Endothelial cell of umbilical vein (primary cell): ENCODE measurements at regions not wholly inside any gene's neighbourhood (a gene's known extent, or its start where the extent isn't known, plus 50 kb on each side); places are given as distances from the start of the nearest gene placed in this dataset.

Source experiments
- BruUV-seq: library from RNA; stranded (reverse); fragments of 400-500 nt; replicated peaks from 2 replicates; lab custom pipeline; 2021; lab: Mats Ljungman, UMichigan
- CTCF ChIA-PET: fragments of 300-600, 350-600 bp; sonication (Branson Sonifier 250); formaldehyde crosslinking; loops from one replicate; lab custom pipeline; 2021; ENCODE audit warnings: antibody characterized with exemption, inconsistent platforms; lab: Charles Lee
- POLR2A ChIA-PET: fragments of 300-600, 350-600 bp; sonication (Branson Sonifier 250); formaldehyde crosslinking; loops from one replicate; lab custom pipeline; 2021; ENCODE audit warnings: antibody characterized with exemption, inconsistent platforms; lab: Charles Lee
- DNase-seq: peaks from one replicate; pipeline ENCODE4 v3.0.0-alpha.2; 2011; ENCODE audit warnings: low read depth, low spot score
- FAIRE-seq: peaks from 2 replicates; lab custom pipeline; 2011; peaks lifted over from hg19 to GRCh38; lab: Jason Lieb, UNC
- H2AFZ ChIP-seq: 2 replicates; pipeline ENCODE4 v1.6.0; 2012; ENCODE audit warnings: low read depth, low read length, control low read depth, inconsistent platforms
- H3K27ac ChIP-seq: 2 replicates; pipeline ENCODE4 v1.5.1; 2011; ENCODE audit warnings: low read depth, mild to moderate bottlenecking, control low read depth, low read length, moderate library complexity; ENCODE audit not compliant: insufficient read depth
- H3K27me3 ChIP-seq, 2 experiments: 2 replicates each; pipeline versions ENCODE4 v1.6.0 to v1.6.1; 2011; ENCODE audit warnings: low read length in 2 of 2, mixed read lengths in 1 of 2; ENCODE audit not compliant: control insufficient read depth in 2 of 2, insufficient read depth in 2 of 2
- H3K36me3 ChIP-seq, 2 experiments: 2 replicates in 1 of 2; 3 replicates in 1 of 2; pipeline ENCODE4 v1.5.1; 2011; ENCODE audit warnings: low read length in 2 of 2, mild to moderate bottlenecking in 1 of 2, moderate library complexity in 1 of 2; ENCODE audit not compliant: control insufficient read depth in 2 of 2, insufficient read depth in 2 of 2; ENCODE audit errors: extremely low read depth in 1 of 2
- H3K4me1 ChIP-seq: 3 replicates; pipeline ENCODE4 v1.5.1; 2011; ENCODE audit warnings: mild to moderate bottlenecking, low read length; ENCODE audit not compliant: control insufficient read depth, insufficient read depth; ENCODE audit errors: extremely low read depth
- H3K4me2 ChIP-seq: 2 replicates; pipeline ENCODE4 v1.6.1; 2011; ENCODE audit warnings: low read length, control low read depth, mixed read lengths; ENCODE audit not compliant: insufficient read depth
- H3K4me3 ChIP-seq, 3 experiments: fragments of 200-600 bp in 1 of 3; sonication (generic), shearing (Covaris generic) in 1 of 3; replicated peaks in 1 of 3; 2 replicates each; pipeline ENCODE4 v1.5.1; 2011 to 2016; ENCODE audit warnings: control low read depth in 3 of 3, low read length in 3 of 3, mild to moderate bottlenecking in 2 of 3, inconsistent platforms in 1 of 3, low read depth in 1 of 3, moderate library complexity in 1 of 3; ENCODE audit not compliant: insufficient read depth in 1 of 3
- H3K79me2 ChIP-seq: 2 replicates; pipeline ENCODE4 v1.6.0; 2012; ENCODE audit warnings: low read length, inconsistent platforms; ENCODE audit not compliant: control insufficient read depth, insufficient read depth
- H3K9ac ChIP-seq: replicated peaks from 2 replicates; pipeline ENCODE3; 2011; ENCODE audit warnings: low read length, control low read depth; ENCODE audit not compliant: insufficient read depth; ENCODE audit errors: extremely low read depth
- H3K9me1 ChIP-seq: replicated peaks from 3 replicates; pipeline ENCODE4 v1.6.0; 2011; ENCODE audit warnings: mild to moderate bottlenecking, low read length; ENCODE audit not compliant: control insufficient read depth, insufficient read depth; ENCODE audit errors: extremely low read depth
- H3K9me3 ChIP-seq: replicated peaks from 2 replicates; pipeline ENCODE4 v1.5.1; 2012; ENCODE audit warnings: low read length, inconsistent platforms; ENCODE audit not compliant: control insufficient read depth, insufficient read depth
- H4K20me1 ChIP-seq: replicated peaks from 2 replicates; pipeline ENCODE3; 2011; ENCODE audit warnings: mild to moderate bottlenecking, low read length; ENCODE audit not compliant: control insufficient read depth, insufficient read depth; ENCODE audit errors: extremely low read depth
- CTCF ChIP-seq, 2 donors: IDR thresholded peaks; 1 replicate in 1 of 2; 2 replicates in 1 of 2; pipeline ENCODE4 v1.5.1; 2011; ENCODE audit warnings: low read length in 2 of 2, mild to moderate bottlenecking in 2 of 2, moderate library complexity in 2 of 2, control low read depth in 1 of 2, inconsistent platforms in 1 of 2, low read depth in 1 of 2; ENCODE audit not compliant: insufficient read depth in 1 of 2; ENCODE audit errors: extremely low read depth in 1 of 2
- EZH2 ChIP-seq: IDR thresholded peaks from 2 replicates; pipeline ENCODE4 v1.6.1; 2012; ENCODE audit warnings: borderline replicate concordance, low read depth, mild to moderate bottlenecking, moderate library complexity, low read length, inconsistent platforms; ENCODE audit not compliant: severe bottlenecking
- FOS ChIP-seq: IDR thresholded peaks from 2 replicates; pipeline ENCODE4 v1.6.1; 2011; ENCODE audit warnings: mild to moderate bottlenecking, low read length, moderate library complexity, borderline replicate concordance; ENCODE audit not compliant: insufficient read depth
- GATA2 ChIP-seq: IDR thresholded peaks from 2 replicates; pipeline ENCODE4 v1.7.0; 2011; ENCODE audit warnings: low read depth, mild to moderate bottlenecking, moderate library complexity, mixed read lengths, low read length; ENCODE audit not compliant: insufficient read length, insufficient read depth
- JUN ChIP-seq: IDR thresholded peaks from 2 replicates; pipeline ENCODE4 v1.6.1; 2011; ENCODE audit warnings: borderline replicate concordance, low read depth; ENCODE audit not compliant: insufficient read length, insufficient read depth
- MAX ChIP-seq: IDR thresholded peaks from 2 replicates; pipeline ENCODE4 v1.6.1; 2011; ENCODE audit not compliant: insufficient read depth, insufficient read length
- MYC ChIP-seq: IDR thresholded peaks from one replicate; pipeline ENCODE4 v1.6.1; 2011; ENCODE audit warnings: mild to moderate bottlenecking, low read depth, low read length
- POLR2A ChIP-seq: IDR thresholded peaks from 2 replicates; pipeline ENCODE4 v1.6.1; 2012; ENCODE audit warnings: low read depth, mild to moderate bottlenecking, control low read depth, low read length
- POLR2AphosphoS5 ChIP-seq: IDR thresholded peaks from 2 replicates; pipeline ENCODE4 v1.6.1; 2012; ENCODE audit warnings: low read depth, mild to moderate bottlenecking, control low read depth, low read length, moderate library complexity; ENCODE audit not compliant: insufficient read depth
- dilution Hi-C: fragments of 300-500 bp; cut with MboI; formaldehyde crosslinking; loops from one replicate; pipeline ENCODE4 v1.15.0; 2019; ENCODE audit warnings: low sequenced_read_pairs; ENCODE audit not compliant: extremely low pct_ligation_motif_present
- intact Hi-C: fragments of 100-400 bp; cut with micrococcal nuclease; formaldehyde crosslinking; loops from one replicate; pipeline ENCODE4 v1.10.0; 2022

- no peaks in the 10 kb centered on the region for H3K9me1 ChIP-seq
- no peaks in the 10 kb centered on the region for H4K20me1 ChIP-seq
- H3K36me3 ChIP-seq: no peaks in the 10 kb centered on the region
- no peak overlapping the region for H2AFZ ChIP-seq
- H3K27ac ChIP-seq: no peak overlapping the region
- TF ChIP-seq MAX (no peak), JUN (no peak), MYC (no peak), FOS (no peak), POLR2AphosphoS5 (no peak), EZH2 (no peak), POLR2A (no peak), CTCF (IDR thresholded peaks at IDR 0.05; ENCODE audit: extremely low read depth in 1 of 2, insufficient read depth in 1 of 2, low read depth in 1 of 2, low read length in 2 of 2) (no peak), GATA2 (no peak)
- H3K4me1 ChIP-seq: no peaks in the 10 kb centered on the region
- no peaks in the 10 kb centered on the region for H3K79me2 ChIP-seq
- no peak overlapping the region for H3K4me2 ChIP-seq
- H3K27me3 ChIP-seq: no peaks in the 10 kb centered on the region
- H3K9me3 ChIP-seq: no peaks in the 10 kb centered on the region
- ChIA-PET CTCF (no interaction called here), POLR2A (no interaction called here)
- dilution Hi-C loops (no loop called here), intact Hi-C loops (no loop called here)
- DNase-seq (no peak), FAIRE-seq (no peak)
- no peak overlapping the region for H3K4me3 ChIP-seq
- no TSS peak for BruUV-seq
- H3K9ac ChIP-seq: no peak overlapping the region
These were observed 131.5 kb downstream of the ATPSCKMT start for GRCh38 chr5:10118150-10118549.
